ENCODE measurements at regions not wholly inside any gene's neighbourhood (a gene's known extent, or its start where the extent isn't known, plus 50 kb on each side); places are given as distances from the start of the nearest gene placed in this dataset.

GRCh38 chr1:166221316-166221715 lies 54.5 kb upstream of the FAM78B start:
- DNase-seq (ENCODE audit: low read depth in 2 of 2), result no peak

- DNase-seq (ENCODE audit: low read depth in 2 of 2), result no peak
Measured at GRCh38 chr1:166233750-166234366, 67.1 kb upstream of the FAM78B start.

- no peak for DNase-seq (ENCODE audit: low read depth in 2 of 2)
Measured at GRCh38 chr1:166235728-166236127, 68.9 kb upstream of the FAM78B start.

- DNase-seq (ENCODE audit: low read depth in 2 of 2), result no peak
Measured at GRCh38 chr1:166237675-166238074, 70.9 kb upstream of the FAM78B start.

- no peak for DNase-seq (ENCODE audit: low read depth in 2 of 2)
Measured at GRCh38 chr1:166253076-166253779, 86.4 kb upstream of the FAM78B start.

GRCh38 chr1:166258017-166258416 lies 91.2 kb upstream of the FAM78B start:
- DNase-seq (ENCODE audit: low read depth in 2 of 2), result no peak

- DNase-seq (ENCODE audit: low read depth in 2 of 2), result no peak
Measured at GRCh38 chr1:166261511-166261910, 94.7 kb upstream of the FAM78B start.

- no peak for DNase-seq (ENCODE audit: low read depth in 2 of 2)
Measured at GRCh38 chr1:166270476-166271150, 103.8 kb upstream of the FAM78B start.

- DNase-seq (ENCODE audit: low read depth in 2 of 2), result no peak
Measured at GRCh38 chr1:166271151-166271538, 104.3 kb upstream of the FAM78B start.

- DNase-seq (ENCODE audit: low read depth in 2 of 2), result no peak
Measured at GRCh38 chr1:166272155-166272554, 105.4 kb upstream of the FAM78B start.

GRCh38 chr1:166272851-166273250 lies 106.0 kb upstream of the FAM78B start:
- DNase-seq (ENCODE audit: low read depth in 2 of 2), result no peak

- no peak for DNase-seq (ENCODE audit: low read depth in 2 of 2)
Measured at GRCh38 chr1:166273618-166274017, 106.8 kb upstream of the FAM78B start.

- DNase-seq (ENCODE audit: low read depth in 2 of 2), result no peak
Measured at GRCh38 chr1:166282391-166283137, 115.8 kb upstream of the FAM78B start.

GRCh38 chr1:166283190-166283589 lies 116.4 kb upstream of the FAM78B start:
- no peak for DNase-seq (ENCODE audit: low read depth in 2 of 2)

GRCh38 chr1:166283600-166283999 lies 116.8 kb upstream of the FAM78B start:
- no peak for DNase-seq (ENCODE audit: low read depth in 2 of 2)

- DNase-seq (ENCODE audit: low read depth in 2 of 2), result no peak
Measured at GRCh38 chr1:166289309-166290050, 122.7 kb upstream of the FAM78B start.

GRCh38 chr1:166295656-166296055 lies 128.9 kb upstream of the FAM78B start:
- no peak for DNase-seq (ENCODE audit: low read depth in 2 of 2)

GRCh38 chr1:166297993-166298392 lies 131.2 kb upstream of the FAM78B start:
- no peak for DNase-seq (ENCODE audit: low read depth in 2 of 2)

- DNase-seq (ENCODE audit: low read depth in 2 of 2), result no peak
Measured at GRCh38 chr1:166300767-166301166, 134.0 kb upstream of the FAM78B start.

GRCh38 chr1:166302989-166303758 lies 136.4 kb upstream of the FAM78B start:
- DNase-seq (ENCODE audit: low read depth in 2 of 2), result no peak

GRCh38 chr1:166304131-166304530 lies 137.3 kb upstream of the FAM78B start:
- DNase-seq (ENCODE audit: low read depth in 2 of 2), result no peak
